Subcutaneous abdominal adipose tissue (tissue), 5 donors: ENCODE measurements at regions not wholly inside any gene's neighbourhood (a gene's known extent, or its start where the extent isn't known, plus 50 kb on each side); places are given as distances from the start of the nearest gene placed in this dataset.

ENCODE experiments used
- H3K27ac ChIP-seq: one replicate; pipeline ENCODE4 v1.7.0; 2013; ENCODE audit warnings: low read depth, mild to moderate bottlenecking, inconsistent platforms, low read length, moderate library complexity
- H3K27me3 ChIP-seq, 5 donors: one replicate each; pipeline ENCODE4 v1.7.0; 2013; ENCODE audit warnings: low read length in 5 of 5, inconsistent platforms in 1 of 5; ENCODE audit not compliant: control insufficient read depth in 5 of 5, insufficient read depth in 4 of 5
- H3K36me3 ChIP-seq, 5 donors: one replicate each; pipeline ENCODE4 v1.7.0; 2013; ENCODE audit warnings: low read length in 5 of 5; ENCODE audit not compliant: control insufficient read depth in 5 of 5, insufficient read depth in 5 of 5
- H3K4me1 ChIP-seq, 5 donors: one replicate each; pipeline ENCODE4 v1.7.0; 2013; ENCODE audit warnings: low read length in 5 of 5, mild to moderate bottlenecking in 3 of 5, moderate library complexity in 1 of 5; ENCODE audit not compliant: control insufficient read depth in 5 of 5, insufficient read depth in 5 of 5
- H3K4me3 ChIP-seq, 5 donors: one replicate each; pipeline ENCODE4 v1.7.0; 2013; ENCODE audit warnings: low read length in 5 of 5, low read depth in 1 of 5
- H3K9ac ChIP-seq, 5 donors: one replicate each; pipeline ENCODE4 v1.7.0; 2013; ENCODE audit warnings: low read length in 5 of 5, mild to moderate bottlenecking in 4 of 5, moderate library complexity in 3 of 5
- H3K9me3 ChIP-seq, 5 donors: one replicate each; pipeline ENCODE4 v1.7.0; 2013; ENCODE audit warnings: low read length in 5 of 5; ENCODE audit not compliant: control insufficient read depth in 5 of 5
- donor health status: healthy.
- donor health status: healthy.
- donor health status: healthy.
- donor health status: healthy.
- donor health status: healthy.

DNA sequence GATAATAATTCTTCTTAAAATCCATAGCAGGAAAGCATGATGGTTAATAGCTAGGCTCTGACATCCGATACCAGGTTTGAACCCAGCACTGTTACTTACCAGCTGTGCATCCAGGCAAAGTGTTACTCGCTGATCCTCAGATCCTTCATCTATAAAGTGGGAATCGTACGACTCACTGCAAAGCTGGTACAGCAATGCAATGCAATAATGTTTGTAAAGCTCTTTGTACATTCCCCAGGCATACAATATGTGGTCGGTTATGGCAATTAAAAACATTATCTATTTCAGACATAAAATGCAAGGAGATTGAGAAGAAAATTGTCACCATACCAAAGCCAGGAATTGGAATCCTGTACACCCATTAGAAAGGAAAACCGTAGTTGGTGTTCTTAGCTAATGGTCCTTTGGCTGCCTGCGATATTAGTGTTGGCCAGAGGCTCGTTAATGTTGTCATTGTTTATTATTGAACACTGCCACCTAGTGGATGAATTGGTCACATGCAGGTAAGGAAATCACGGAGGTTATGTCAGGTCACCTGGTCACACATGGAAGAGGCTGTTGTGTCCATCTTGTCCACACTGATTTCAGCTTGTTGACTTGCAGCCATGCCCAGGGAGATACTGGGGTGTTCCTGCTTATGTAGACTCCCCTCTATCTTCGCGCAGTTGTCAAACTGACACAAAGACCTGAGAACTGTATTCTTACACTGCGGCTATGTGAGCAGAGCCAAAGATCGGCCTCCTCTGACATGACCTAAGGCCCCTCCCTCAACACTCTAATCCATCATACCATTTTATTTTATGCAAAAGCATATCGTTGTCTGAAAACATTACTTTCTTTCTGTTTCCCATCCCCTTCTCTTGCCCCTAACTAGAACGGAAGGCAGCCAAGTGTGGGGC is 87.5 kb upstream of the PPP2R2B start:
- H3K9ac ChIP-seq = no peak overlapping the region

GRCh38 chr5:146967646-146968045 is 89.1 kb upstream of the PPP2R2B start:
- Histone ChIP-seq H3K4me3 (no peak overlapping the region), H3K9me3 (no peaks in the 10 kb centered on the region), H3K27ac (no peak overlapping the region), H3K27me3 (no peaks in the 10 kb centered on the region), H3K4me1 (peaks cover 0 to 2% (median 0%) of the 10 kb centered on the region in 5 donors), H3K36me3 (no peaks in the 10 kb centered on the region), H3K9ac (no peak overlapping the region)

More for the DNA sequence above, 87.5 kb upstream of the PPP2R2B start:
- Histone ChIP-seq H3K36me3 (no peaks in the 10 kb centered on the region), H3K27me3 (no peaks in the 10 kb centered on the region), H3K9me3 (no peaks in the 10 kb centered on the region), H3K27ac (no peak overlapping the region), H3K4me3 (no peak overlapping the region), H3K4me1 (peaks cover 0 to 2% (median 0%) of the 10 kb centered on the region in 5 donors)

DNA sequence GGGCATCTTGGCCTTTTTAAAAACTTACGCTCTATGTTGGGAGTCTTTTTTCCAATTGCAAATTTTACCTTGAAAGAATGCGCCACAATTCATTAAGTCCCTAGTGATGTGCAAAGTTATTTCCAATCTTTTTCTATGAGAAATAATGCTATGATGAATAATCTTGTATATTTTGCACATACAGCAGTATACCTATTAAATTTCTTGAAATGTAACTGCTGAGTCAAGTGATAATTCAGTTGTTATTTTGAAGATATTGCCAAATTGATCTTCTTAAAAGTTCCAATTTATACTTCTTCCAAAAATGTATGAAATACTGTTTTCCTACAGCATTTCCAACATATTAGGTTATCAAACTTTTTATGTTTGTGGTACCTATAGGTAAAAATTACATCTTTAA is 92.8 kb upstream of the PPP2R2B start:
- no peak overlapping the region for H3K4me3 ChIP-seq
- no peaks in the 10 kb centered on the region for H3K27me3 ChIP-seq
- no peaks in the 10 kb centered on the region for H3K36me3 ChIP-seq
- no peak overlapping the region for H3K9ac ChIP-seq
- no peaks in the 10 kb centered on the region for H3K9me3 ChIP-seq
- no peak overlapping the region for H3K27ac ChIP-seq
- H3K4me1 ChIP-seq = no peaks in the 10 kb centered on the region

GRCh38 chr5:146986469-146986868 is 107.9 kb upstream of the PPP2R2B start:
- Histone ChIP-seq H3K27me3 (no peaks in the 10 kb centered on the region), H3K4me3 (no peak overlapping the region), H3K9ac (no peak overlapping the region), H3K27ac (no peak overlapping the region), H3K4me1 (no peaks in the 10 kb centered on the region), H3K9me3 (peaks cover 0 to 10% (median 4%) of the 10 kb centered on the region in 5 donors), H3K36me3 (no peaks in the 10 kb centered on the region)

GRCh38 chr5:146993876-146994530 is 115.4 kb upstream of the PPP2R2B start:
- peaks cover 0 to 10% (median 4%) of the 10 kb centered on the region in 5 donors for H3K9me3 ChIP-seq
- no peak overlapping the region for H3K9ac ChIP-seq
- no peaks in the 10 kb centered on the region for H3K36me3 ChIP-seq
- H3K27me3 ChIP-seq = no peaks in the 10 kb centered on the region
- H3K4me3 ChIP-seq = no peak overlapping the region
- no peak overlapping the region for H3K27ac ChIP-seq
- H3K4me1 ChIP-seq = peaks cover 0 to 6% (median 4%) of the 10 kb centered on the region in 5 donors

DNA sequence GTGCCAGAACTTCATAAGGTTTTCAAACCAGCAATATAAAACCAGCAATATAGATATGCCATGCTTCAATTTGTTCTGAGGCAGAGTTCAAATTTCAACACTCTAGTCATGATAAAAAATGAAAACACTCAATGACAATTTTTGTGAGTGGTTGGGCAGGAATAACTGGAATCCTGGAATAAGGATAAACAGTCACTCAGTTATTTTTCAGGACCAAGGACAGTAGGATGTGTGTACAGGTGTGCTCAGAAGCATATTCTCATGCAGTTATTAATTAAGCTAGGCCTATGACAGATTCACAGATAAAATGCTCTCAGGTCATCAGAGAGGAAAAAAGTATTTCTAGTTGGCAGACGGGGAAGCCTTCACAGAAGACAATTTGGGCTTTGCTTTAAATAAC is 117.3 kb upstream of the PPP2R2B start:
- no peak overlapping the region for H3K9ac ChIP-seq
- H3K9me3 ChIP-seq = peaks cover 0 to 5% (median 0%) of the 10 kb centered on the region in 5 donors
- peaks cover 0 to 6% (median 4%) of the 10 kb centered on the region in 5 donors for H3K4me1 ChIP-seq
- no peak overlapping the region for H3K27ac ChIP-seq
- H3K36me3 ChIP-seq = no peaks in the 10 kb centered on the region
- no peaks in the 10 kb centered on the region for H3K27me3 ChIP-seq
- H3K4me3 ChIP-seq = no peak overlapping the region

DNA sequence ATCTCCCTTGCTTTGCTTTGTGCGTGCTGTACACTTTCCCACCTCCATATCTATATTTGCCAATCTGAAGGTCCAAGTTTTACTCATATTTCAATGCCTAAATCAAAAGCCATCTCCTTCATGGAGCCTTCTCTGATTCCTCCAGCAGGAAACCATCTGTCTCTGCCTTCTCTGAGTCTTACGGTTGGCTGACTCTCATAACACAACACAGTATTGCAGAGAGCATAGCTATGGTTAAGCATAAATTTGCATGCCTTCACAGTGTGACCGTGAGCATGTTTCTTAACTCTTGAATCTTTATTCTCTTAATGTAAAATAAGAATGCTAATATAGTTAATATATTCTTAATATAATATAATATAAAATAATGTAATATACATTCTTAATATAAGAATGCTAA is 136.8 kb upstream of the PPP2R2B start:
- H3K9ac ChIP-seq = no peak overlapping the region
- no peak overlapping the region for H3K4me3 ChIP-seq
- no peak overlapping the region for H3K27ac ChIP-seq
- H3K36me3 ChIP-seq = no peaks in the 10 kb centered on the region
- H3K4me1 ChIP-seq = no peaks in the 10 kb centered on the region
- no peaks in the 10 kb centered on the region for H3K9me3 ChIP-seq
- no peaks in the 10 kb centered on the region for H3K27me3 ChIP-seq

DNA sequence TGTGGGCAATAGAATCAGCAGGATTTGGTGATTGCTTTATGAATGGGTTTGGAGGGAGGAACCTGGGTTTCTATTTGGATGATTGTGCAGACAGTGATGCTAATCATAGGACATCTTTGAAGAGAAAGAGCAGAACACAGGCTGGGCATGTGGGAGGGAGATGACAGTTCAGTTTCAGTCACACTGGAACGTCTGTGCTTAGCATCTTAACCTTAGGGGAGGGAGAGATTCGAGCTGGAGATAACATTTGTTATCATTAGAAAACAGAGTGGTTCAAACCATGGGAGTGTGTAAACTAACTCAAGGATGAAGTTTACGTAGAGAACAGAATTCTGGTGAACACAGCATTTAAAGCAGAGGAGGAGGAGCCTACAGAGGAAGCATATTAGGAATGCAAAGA is 138.6 kb upstream of the PPP2R2B start:
- no peak overlapping the region for H3K4me3 ChIP-seq
- H3K9ac ChIP-seq = no peak overlapping the region
- no peak overlapping the region for H3K27ac ChIP-seq
- no peaks in the 10 kb centered on the region for H3K36me3 ChIP-seq
- no peaks in the 10 kb centered on the region for H3K27me3 ChIP-seq
- no peaks in the 10 kb centered on the region for H3K4me1 ChIP-seq
- H3K9me3 ChIP-seq = no peaks in the 10 kb centered on the region

- no peaks in the 10 kb centered on the region for H3K27me3 ChIP-seq
- H3K9ac ChIP-seq = no peak overlapping the region
- no peaks in the 10 kb centered on the region for H3K9me3 ChIP-seq
- H3K27ac ChIP-seq = no peak overlapping the region
- no peak overlapping the region for H3K4me3 ChIP-seq
- H3K4me1 ChIP-seq = no peaks in the 10 kb centered on the region
- H3K36me3 ChIP-seq = no peaks in the 10 kb centered on the region
These were observed 139.1 kb upstream of the PPP2R2B start for GRCh38 chr5:147017621-147018020.

- no peaks in the 10 kb centered on the region for H3K4me1 ChIP-seq
- H3K4me3 ChIP-seq = no peak overlapping the region
- H3K27me3 ChIP-seq = no peaks in the 10 kb centered on the region
- no peaks in the 10 kb centered on the region for H3K9me3 ChIP-seq
- H3K36me3 ChIP-seq = no peaks in the 10 kb centered on the region
- H3K9ac ChIP-seq = no peak overlapping the region
- H3K27ac ChIP-seq = no peak overlapping the region
These were observed 140.3 kb upstream of the PPP2R2B start for GRCh38 chr5:147018812-147019211.
